ENCODE measurements at regions not wholly inside any gene's neighbourhood (a gene's known extent, or its start where the extent isn't known, plus 50 kb on each side); places are given as distances from the start of the nearest gene placed in this dataset.

- TF ChIP-seq, protein P1, sequence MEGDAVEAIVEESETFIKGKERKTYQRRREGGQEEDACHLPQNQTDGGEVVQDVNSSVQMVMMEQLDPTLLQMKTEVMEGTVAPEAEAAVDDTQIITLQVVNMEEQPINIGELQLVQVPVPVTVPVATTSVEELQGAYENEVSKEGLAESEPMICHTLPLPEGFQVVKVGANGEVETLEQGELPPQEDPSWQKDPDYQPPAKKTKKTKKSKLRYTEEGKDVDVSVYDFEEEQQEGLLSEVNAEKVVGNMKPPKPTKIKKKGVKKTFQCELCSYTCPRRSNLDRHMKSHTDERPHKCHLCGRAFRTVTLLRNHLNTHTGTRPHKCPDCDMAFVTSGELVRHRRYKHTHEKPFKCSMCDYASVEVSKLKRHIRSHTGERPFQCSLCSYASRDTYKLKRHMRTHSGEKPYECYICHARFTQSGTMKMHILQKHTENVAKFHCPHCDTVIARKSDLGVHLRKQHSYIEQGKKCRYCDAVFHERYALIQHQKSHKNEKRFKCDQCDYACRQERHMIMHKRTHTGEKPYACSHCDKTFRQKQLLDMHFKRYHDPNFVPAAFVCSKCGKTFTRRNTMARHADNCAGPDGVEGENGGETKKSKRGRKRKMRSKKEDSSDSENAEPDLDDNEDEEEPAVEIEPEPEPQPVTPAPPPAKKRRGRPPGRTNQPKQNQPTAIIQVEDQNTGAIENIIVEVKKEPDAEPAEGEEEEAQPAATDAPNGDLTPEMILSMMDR (IDR thresholded peaks at IDR 0.05; ENCODE audit: insufficient read depth, low read depth, low read length) = no peak
- TF ChIP-seq EZH2 (IDR thresholded peaks at IDR 0.05; ENCODE audit: insufficient read depth, low read length) = no peak
Measured at GRCh38 chr7:16172366-16172765, 249.0 kb downstream of the CRPPA start.

Measured in astrocyte (in vitro differentiated cells and primary cell).